Panc1 (cell line): ENCODE measurements at regions not wholly inside any gene's neighbourhood (a gene's known extent, or its start where the extent isn't known, plus 50 kb on each side); places are given as distances from the start of the nearest gene placed in this dataset.

Experiments
- POLR2AphosphoS5 ChIP-seq: IDR thresholded peaks from 2 replicates; pipeline ENCODE4 v1.6.1; 2012; ENCODE audit warnings: mild to moderate bottlenecking, low read depth, low read length, moderate library complexity
- TCF7L2 ChIP-seq: IDR thresholded peaks from 2 replicates; pipeline ENCODE4 v1.6.1; 2011; ENCODE audit warnings: mild to moderate bottlenecking, low read depth, low read length, inconsistent platforms
- TF ChIP-seq, protein P1 (sequence below): fragments of 450-650 bp; IDR thresholded peaks from 2 replicates; pipeline ENCODE4 v1.5.1; 2017; ENCODE audit warnings: mild to moderate bottlenecking
- TF ChIP-seq, protein P2 (sequence below), 2 experiments: IDR thresholded peaks; 2 replicates each; pipeline ENCODE4 v1.6.1; 2011 to 2012; ENCODE audit warnings: low read depth in 2 of 2, control low read depth in 1 of 2, low read length in 1 of 2, mild to moderate bottlenecking in 1 of 2, moderate library complexity in 1 of 2; ENCODE audit not compliant: insufficient read depth in 1 of 2

DNA sequence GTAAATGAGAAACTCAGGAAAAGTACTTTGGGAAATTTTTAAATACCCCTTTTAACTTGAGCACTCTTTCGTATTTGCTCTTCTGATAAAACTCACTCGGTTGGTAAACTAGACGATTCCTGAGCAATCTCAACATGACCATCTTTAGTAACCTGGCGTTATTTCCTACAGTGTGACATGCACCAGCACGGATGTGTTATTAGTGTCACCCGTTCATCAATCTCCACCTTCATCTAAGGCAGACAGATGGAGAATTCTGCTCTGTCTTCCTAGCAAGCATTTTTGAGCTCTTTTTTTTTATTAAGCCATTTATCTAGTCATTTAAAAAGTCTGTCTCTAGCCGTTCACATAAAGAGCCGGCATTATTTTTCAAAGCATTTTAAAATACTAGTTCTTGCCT lies 155.2 kb downstream of the DISP1 start:
- TF ChIP-seq, protein P1, sequence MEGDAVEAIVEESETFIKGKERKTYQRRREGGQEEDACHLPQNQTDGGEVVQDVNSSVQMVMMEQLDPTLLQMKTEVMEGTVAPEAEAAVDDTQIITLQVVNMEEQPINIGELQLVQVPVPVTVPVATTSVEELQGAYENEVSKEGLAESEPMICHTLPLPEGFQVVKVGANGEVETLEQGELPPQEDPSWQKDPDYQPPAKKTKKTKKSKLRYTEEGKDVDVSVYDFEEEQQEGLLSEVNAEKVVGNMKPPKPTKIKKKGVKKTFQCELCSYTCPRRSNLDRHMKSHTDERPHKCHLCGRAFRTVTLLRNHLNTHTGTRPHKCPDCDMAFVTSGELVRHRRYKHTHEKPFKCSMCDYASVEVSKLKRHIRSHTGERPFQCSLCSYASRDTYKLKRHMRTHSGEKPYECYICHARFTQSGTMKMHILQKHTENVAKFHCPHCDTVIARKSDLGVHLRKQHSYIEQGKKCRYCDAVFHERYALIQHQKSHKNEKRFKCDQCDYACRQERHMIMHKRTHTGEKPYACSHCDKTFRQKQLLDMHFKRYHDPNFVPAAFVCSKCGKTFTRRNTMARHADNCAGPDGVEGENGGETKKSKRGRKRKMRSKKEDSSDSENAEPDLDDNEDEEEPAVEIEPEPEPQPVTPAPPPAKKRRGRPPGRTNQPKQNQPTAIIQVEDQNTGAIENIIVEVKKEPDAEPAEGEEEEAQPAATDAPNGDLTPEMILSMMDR: no peak
- no peak for TF ChIP-seq TCF7L2
- no peak for TF ChIP-seq POLR2AphosphoS5
- TF ChIP-seq, protein P2, sequence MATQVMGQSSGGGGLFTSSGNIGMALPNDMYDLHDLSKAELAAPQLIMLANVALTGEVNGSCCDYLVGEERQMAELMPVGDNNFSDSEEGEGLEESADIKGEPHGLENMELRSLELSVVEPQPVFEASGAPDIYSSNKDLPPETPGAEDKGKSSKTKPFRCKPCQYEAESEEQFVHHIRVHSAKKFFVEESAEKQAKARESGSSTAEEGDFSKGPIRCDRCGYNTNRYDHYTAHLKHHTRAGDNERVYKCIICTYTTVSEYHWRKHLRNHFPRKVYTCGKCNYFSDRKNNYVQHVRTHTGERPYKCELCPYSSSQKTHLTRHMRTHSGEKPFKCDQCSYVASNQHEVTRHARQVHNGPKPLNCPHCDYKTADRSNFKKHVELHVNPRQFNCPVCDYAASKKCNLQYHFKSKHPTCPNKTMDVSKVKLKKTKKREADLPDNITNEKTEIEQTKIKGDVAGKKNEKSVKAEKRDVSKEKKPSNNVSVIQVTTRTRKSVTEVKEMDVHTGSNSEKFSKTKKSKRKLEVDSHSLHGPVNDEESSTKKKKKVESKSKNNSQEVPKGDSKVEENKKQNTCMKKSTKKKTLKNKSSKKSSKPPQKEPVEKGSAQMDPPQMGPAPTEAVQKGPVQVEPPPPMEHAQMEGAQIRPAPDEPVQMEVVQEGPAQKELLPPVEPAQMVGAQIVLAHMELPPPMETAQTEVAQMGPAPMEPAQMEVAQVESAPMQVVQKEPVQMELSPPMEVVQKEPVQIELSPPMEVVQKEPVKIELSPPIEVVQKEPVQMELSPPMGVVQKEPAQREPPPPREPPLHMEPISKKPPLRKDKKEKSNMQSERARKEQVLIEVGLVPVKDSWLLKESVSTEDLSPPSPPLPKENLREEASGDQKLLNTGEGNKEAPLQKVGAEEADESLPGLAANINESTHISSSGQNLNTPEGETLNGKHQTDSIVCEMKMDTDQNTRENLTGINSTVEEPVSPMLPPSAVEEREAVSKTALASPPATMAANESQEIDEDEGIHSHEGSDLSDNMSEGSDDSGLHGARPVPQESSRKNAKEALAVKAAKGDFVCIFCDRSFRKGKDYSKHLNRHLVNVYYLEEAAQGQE (IDR thresholded peaks at IDR 0.05; ENCODE audit: insufficient read depth in 1 of 2, low read depth in 2 of 2, low read length in 1 of 2): no peak
